Activated CD4-positive, CD25-positive, alpha-beta regulatory T cell (primary cell): ENCODE measurements at regions not wholly inside any gene's neighbourhood (a gene's known extent, or its start where the extent isn't known, plus 50 kb on each side); places are given as distances from the start of the nearest gene placed in this dataset.

Source experiments
- DNase-seq, 4 experiments: peaks; one replicate each; lab custom pipeline; 2025; lab: John Stamatoyannopoulos, UW

DNA sequence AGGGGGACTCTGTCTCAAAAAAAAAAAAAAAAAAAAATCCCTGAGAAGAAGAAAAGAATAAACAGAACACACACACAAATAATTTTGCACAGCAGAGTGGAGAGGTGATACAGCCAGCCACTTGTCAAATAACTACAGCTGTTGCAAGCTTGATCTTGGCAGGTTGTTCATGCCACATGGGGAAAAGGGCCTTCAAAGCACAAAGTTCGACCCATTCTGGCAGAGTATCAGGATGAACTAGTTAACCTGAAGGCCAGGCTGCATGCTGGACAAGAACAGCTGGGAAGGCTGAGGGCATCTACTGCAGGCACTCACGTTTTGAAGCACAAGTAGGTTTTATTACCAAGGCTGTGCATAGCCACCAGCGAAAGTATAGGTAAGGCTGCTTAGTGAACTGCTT lies 104.1 kb downstream of the KCTD15 start:
- DNase-seq: no peak

DNA sequence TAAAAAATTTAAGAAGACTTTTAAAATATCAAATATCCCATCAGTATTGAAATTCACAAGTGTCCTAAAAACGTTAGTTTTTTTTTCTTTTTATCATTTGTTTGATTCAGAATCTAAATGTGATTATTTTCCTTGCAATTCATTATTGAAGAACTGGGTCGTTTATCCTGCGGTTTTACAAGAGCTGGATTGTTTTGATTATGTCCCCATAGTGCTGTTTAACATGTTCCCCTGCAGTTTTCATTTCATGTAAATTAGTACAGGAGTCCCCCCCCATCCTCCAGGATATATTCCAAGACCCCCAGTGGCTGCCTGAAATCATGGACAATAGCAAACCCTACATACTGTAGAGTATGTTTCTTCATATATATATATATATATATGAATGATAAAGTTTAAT lies 105.7 kb downstream of the KCTD15 start:
- DNase-seq: no peak

DNA sequence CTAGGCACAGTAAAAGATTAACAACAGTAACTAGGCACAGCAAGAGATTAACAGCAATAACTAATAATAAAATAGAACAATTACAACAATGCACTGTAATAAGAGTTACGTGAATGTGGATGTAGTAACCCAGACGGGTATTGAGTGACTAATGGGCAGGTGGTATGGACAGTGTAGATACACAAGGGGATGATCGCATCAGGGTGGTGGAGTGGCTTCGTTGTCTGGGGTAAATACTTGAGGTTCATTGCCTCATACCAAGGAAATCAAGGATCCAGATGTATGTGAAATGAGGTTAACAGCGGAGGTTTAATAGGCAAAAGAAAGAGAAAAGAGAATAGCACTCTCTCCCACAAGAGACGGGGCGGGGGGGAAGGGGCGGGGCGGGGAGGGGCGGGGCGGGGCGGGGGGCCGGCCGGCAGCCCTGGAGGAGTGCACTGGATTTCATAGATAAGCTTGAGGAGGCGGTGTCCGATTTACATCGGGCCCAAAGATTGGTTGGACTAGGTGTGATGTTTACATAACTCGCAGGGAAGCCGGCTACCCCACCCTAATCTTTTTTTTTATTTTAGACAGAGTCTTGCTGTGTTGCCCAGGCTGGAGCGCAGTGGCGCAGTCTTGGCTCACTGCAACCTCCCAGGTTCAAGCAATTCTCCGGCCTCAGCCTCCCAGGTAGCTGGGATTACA lies 106.3 kb downstream of the KCTD15 start:
- no peak for DNase-seq

DNA sequence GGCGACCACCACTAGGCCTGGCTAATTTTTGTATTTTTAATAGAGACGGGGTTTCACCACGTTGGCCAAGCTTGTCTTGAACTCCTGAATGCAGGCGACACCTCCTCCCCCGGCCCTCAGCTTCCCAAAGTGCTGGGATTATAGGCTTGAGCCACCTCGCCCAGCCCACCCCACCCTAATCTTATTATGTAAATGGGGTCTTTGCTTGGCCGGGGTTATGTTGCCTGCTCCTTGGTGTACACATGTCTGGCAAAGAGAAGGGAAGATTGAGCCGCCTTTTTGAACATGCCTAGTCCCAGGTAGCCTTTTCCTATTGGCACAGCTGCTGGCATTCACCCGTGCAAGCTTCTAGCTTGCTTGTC lies 106.8 kb downstream of the KCTD15 start:
- no peak for DNase-seq

DNA sequence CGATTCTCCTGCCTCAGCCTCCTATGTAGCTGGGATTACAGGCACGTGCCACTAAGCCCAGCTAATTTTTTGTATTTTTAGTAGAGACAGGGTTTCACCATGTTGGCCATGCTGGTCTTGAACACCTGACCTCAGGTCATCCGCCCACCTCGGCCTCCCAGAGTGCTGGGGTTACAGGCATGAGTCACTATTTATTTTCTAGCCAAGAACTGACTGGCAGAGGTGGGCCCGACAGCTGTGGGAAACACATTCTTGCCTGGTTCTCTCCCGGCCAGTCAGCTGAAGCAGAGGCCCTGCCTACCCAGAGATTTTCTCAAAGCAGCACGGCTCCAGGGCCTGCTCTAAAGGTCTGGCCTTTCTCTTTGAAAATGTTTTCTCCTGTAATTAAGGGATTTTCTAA lies 108.0 kb downstream of the KCTD15 start:
- DNase-seq: no peak

DNA sequence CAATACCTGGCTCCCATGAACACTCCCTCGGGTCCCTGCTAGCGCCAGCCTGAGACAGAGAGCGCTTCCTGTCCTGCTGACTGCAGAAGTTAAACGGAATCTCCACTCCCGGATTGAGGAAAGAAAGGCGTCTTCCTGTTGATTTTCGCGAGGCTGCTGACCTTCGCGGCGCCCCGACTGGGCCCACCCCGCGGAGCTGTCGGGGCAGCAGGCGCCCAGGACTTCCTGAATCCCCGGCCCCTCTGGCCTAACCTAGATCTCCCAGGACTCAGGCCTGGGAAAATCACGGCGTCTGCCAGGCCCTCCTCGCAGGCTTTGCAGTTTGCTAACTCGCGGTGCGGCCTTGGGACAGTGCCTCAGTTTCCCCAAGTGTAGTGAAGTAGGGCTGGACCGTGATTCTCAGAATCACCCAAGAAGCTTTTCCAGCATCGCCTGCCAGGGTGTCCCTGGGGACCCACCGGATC lies 108.8 kb downstream of the KCTD15 start:
- DNase-seq: no peak

DNA sequence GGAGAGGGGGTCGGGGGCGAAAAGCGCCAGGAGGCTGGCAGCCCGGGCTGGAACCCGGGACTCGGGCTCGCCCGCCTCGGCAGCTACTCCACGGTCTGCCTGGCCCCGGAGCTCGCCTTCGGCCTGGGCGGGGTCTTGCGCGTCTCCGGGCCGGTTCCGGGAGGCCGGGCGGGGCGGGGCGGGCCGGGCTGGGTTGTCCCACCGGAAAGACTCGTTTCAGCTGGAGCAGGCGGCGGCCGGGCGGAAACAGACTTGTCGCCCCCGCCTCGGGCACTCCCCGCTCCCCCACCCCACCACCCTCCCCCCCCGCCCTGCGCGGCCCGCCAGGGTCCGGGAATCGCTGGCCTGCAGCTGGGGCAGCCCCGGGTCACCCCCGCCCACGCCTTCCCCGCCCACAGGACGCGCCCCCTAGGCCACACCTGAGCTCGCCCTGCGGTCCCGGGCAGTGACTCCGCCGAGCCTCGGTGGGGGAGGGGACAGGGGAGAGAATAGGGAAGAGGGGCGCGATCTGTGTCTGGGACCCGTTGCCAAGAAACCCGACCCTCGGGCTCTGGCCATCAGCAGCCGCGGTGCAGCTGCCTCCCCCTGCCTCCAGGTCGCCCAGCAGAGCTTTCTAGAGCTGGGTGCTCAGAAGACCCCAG lies 109.4 kb downstream of the KCTD15 start:
- DNase-seq: no peak

DNA sequence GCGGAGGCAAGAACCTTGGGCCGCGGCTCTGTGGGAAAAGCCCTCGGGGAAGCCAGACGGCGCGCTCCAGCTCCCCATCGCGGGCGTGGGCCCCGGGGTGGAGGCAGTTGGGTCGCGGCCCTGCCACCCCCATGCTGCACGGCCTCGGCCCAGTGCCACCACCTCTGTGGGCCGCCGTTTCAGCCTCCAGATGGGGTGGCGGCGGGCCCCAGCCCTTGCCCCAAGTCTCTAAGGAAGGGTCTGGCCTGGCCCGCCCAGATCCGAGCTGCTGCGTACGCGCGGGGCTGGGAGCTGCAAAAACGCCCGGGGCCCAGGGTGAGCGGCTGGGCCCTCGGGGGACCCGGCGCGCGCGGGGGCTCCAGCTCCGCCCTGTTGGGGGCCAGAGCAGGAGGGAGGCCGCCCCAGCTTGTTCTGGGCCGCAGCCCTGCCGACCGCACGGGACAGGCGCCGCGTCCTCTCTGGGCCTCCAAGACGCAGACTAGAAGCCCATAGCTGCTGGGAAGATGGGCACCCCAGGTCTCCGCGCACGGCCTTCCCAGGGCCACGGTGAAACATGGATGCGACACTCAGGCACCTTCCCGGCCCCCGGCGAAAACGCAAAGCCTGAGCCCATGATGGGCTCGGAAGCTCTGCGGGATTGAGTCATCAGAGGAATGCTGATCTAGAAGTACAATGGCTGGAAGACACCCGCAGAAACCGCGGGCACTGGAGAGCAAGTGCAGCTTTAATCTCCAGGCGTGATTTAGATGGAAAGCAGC lies 110.1 kb downstream of the KCTD15 start:
- DNase-seq: no peak

DNA sequence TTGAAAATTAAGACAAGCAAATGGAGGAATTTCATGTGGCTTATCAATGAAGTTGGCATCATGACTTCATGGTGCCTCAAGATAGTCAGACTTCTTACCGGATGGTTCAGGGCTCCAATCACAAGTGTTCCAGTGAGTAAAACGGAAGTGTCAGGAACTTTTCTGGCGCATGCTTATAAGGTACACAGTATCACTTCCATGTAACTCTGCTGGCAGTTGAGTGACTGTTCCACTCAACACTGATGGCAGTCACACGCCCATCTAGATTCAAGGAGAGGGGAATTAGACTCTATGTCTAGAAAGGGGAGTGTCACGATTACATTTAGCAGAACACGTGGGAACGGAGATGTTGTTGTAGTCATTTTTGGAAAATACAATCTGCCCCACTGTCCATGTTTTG lies 114.3 kb downstream of the KCTD15 start:
- DNase-seq: no peak

DNA sequence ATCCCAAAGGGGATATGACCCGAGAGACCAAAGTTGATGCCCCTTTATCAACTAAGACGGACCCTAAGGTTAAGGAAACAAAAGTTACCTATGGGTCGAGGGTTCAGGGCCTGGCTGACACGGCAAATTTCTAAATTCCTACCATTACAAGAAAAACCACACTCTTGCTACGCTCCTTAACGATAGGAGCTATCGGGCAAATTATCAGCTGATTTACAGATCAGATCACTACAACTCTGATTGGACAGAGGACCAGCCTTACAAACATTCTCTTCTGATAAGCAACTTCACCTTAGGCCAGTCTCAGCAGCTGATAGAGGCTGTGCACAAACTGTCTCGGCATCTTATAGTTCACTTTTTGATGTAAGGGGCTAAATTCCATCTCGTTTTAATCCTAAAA lies 117.9 kb downstream of the KCTD15 start:
- DNase-seq: no peak

DNA sequence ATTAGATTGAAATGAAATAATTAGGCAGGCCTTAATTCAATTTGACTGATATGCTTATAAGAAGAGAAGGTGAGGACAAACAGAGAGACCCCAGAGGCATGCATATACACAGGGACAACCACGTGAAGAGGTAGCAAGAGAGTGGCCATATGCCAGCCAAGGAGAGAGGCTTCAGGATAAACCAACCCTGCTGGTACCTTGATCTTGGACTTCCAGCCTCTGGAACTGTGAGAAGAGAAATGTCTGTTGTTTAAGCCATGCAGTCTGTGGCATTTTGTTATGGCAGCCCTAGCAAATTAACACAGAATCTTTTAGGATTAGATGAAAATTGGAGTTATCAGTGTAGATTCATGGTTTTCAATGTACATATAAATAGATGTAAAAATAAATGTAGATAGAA lies 120.1 kb downstream of the KCTD15 start:
- DNase-seq: no peak

DNA sequence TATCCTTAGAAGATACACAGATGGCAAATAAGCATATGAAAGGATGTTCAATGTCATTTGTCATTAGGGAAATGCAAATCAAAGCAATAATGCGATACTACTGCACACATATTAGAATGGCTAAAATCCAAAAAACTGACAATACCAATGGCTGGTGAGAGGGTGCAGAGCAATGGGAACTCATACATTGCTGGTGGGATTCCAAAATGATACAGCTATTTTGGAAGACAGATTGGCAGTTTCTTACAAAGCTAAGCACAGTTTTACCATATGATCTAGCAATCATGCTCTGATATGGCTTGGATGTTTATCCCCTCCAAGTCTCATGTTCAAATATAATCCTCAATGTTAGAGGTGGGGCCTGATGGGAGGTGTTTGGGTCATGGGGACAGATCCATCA lies 122.6 kb downstream of the KCTD15 start:
- DNase-seq: no peak

DNA sequence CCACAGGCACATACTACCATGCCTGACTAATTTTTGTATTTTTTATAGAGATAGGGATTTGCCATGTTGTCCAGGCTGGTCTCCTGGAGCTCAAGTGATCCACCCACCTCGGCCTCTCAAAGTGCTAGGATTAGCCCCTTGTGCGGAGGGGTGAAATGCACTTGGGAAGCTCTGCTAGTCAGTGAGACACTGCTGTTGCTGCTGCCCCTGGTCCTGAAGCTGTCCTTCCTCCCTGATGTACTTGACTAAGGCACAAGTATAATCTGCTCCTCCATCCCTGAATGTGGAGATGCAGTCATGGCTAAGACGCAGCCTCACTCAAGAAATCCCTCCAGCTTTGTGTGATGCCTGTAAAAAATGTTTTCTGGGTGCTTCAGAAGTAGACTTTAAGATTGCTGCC lies 124.5 kb downstream of the KCTD15 start:
- DNase-seq: no peak

DNA sequence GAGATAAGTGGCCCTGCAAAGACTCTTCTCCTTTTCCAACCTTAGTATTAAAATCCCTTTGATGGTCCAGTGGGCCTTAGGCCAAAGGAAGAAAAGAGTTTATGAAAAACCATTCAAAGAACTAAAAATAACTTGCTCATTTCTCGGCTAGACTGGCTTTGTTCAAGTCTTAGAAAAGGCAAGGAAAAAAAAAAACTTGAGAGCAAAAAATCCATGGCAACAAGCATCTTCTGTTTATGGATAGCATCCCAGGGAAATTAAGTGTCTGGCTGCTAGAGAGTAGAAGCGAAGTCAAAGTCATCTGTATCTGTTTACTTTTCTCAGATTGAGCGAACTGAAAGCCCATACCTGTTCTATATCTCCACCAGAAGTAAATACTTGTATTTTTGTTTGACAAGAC lies 129.6 kb downstream of the KCTD15 start:
- DNase-seq: no peak

DNA sequence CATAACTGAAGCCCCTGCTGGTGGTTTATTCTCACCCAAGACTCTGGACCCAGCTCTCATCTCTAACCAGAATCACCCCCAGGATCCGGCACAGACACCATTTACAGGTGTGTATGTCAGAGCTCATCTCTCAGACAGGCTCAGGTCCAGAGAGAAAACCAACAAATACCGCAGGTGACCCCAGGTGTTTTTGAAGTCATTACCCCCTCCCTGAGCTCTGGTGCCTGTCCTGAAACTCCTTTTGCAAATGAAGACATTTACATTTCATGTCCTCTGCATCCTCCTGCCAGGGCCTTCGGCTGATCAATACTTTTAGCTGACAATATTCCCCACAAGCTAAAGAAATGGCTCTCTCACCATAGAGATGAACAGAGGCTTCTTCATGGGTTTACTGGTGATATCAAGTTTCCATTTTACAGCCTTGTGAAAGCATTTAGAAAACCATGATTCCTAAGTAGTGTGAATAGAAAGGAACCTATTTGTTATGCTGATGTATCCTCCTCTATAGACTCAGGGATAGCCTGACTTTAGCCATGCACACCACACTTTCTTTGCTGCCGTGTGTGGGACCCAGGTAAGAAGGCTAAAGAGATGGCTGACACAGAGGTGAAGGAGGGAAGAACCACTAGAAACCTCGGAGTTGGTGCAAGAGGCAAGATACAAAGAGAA lies 131.3 kb downstream of the KCTD15 start:
- no peak for DNase-seq

DNA sequence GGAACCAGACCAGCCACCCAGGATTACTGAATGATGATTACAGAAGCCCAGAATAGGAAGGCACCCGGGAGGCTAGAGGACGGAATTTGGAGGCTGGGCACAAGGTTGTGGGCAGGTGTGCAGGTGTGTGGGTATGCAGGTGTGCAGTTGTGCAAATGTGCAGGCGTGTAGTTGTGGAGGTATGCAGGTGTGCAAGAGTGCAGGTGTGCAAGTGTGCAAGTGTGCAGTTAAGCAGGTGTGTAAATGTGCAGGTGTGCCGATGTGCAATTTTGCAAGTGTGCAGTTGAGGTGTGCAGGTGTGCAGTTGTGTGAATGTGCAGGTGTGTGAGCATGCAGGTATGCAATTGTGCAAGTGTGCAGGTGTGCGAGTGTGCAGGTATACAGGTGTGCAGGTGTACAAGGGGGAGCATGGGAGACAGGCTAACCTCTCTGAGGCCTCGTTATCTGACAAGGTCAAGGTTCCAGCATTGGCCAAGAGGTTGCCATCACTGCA lies 131.8 kb downstream of the KCTD15 start:
- DNase-seq: no peak

DNA sequence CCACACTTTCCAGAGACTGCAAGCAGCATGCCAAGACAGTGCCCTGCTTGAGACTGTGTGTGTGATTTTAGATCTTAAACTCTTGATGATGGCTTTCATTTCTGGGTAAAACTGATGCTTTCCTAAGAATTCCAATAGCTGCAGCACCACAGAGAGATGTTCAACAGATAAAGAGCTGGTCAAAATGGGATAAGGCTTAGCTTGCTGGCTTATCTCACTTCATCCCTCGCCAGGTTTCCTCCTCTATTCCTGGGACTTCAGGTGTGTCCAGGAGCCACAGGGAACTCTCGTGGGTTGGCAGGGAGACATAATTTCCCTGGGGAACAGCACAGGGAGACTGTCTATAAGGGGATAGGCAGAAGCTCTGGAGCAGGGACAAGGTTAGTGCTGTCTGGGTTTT lies 137.3 kb downstream of the KCTD15 start:
- DNase-seq: no peak

DNA sequence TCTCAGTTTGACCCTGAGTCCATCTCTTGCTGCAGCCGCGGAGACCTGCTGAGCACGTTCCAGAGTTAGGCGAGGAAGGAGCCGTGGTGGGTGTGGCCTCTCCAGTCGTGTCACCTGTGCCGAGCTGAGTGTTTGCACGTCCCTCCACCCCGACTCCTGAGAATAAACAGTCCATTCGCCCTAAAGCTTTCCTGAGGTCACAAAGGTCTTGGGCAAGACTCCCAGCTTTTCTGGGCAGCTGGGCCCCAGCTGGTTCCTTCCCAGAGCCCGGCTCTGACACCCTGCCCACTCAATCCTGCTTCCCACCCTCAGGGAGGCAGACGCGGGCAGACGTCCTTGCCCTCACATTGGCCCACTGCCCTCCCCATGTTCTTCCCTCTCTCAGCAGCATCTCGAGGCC lies 142.2 kb downstream of the KCTD15 start:
- DNase-seq: no peak

DNA sequence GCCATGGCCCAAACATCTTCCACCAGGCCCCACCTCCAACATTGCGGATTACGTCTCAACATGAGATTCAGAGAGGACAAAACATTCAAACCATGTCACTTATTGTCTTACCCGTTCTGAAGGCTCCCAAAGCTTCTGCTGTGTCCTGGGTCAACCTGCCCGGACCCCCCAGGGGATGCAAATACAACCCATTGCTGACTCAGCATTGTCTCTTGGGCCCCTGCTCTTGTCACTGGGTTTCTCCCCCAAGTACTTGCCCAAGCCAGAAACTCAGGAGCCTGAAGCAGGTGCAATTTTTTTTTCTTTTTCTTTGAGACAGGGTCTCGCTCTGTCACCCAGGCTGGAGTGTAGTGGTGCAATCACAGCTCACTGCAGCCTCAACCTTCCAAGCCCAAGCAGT lies 144.5 kb downstream of the KCTD15 start:
- DNase-seq: no peak

DNA sequence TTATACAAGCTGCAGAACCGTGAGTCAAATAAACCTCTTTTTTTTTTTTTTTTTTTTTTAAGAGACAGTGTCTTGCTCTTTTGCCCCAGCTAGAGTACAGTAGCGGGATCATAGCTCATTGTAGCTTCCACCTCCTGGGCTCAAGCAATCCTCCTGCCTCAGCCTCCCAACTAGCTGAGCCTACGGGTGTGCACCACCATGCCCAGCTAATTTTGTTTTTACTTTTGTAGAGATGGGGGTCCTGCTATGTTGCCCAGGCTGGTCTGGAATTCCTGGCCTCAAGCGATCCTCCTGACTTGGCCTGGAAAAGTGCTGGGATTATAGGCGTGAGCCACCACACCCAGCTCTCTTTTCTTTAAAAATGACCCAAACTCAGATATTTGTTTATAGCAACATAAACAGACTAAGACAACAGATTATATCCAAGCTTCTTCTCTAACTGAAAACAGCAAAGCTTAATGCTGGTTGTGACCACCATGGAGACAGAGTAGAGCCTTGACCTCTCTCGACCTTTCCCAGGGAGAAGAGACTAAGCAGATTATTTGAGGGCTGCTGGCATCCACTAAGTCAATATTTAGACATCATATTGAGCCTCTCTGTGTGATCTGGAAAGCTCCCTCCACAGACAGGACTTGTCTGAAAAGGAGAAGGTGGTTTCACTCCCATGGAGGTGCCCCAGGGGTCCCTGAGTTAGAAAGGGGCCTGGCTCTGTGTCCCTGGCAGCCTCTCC lies 150.0 kb downstream of the KCTD15 start:
- no peak for DNase-seq

DNA sequence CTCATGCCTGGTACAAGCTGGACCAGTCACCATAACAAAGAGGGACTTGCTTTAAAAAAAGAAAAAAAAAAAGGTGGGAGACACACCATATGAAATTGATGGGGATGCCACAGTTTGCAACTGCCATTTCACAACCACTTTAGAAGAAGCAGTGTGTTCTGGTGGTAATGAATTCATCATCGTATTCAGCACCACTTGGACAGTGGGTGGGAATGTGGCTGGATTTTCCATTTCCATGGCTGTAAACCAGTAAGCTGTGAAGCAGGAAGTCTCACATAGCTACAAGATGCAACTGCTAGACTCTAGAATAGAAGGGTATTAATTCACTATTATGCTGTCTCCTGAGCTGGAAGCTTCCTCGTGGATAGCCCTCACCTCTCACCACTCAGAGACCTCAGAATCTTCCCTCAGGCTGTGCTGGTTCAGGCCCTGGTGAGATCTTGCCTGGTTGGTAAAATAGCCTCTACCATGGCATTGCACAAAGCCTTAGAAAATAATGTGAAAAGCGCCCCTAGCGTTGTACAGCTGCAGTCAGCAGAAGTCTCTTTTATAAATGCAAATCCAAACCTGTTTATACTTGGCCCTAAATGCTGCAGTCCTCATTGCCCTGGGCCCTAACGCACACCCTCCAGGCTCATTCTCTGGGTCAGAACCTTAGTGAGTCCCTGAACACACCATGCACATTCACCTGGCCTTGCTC lies 150.7 kb downstream of the KCTD15 start:
- no peak for DNase-seq
